ENCODE measurements at regions not wholly inside any gene's neighbourhood (a gene's known extent, or its start where the extent isn't known, plus 50 kb on each side); places are given as distances from the start of the nearest gene placed in this dataset.

- Histone ChIP-seq H3K4me1 (no peaks in the 10 kb centered on the region), H3K36me3 (no peaks in the 10 kb centered on the region), H3K27ac (no peak overlapping the region), H3K4me3 (no peak overlapping the region), H3K27me3 (no peaks in the 10 kb centered on the region), H3K9me3 (no peaks in the 10 kb centered on the region)
- no peak for DNase-seq (ENCODE audit: low spot score in 2 of 2)
- no peak for TF ChIP-seq POLR2A (IDR thresholded peaks at IDR 0.05)
- TF ChIP-seq CTCF (IDR thresholded peaks at IDR 0.05): no peak
- no peak for TF ChIP-seq POLR2AphosphoS5 (IDR thresholded peaks at IDR 0.05)
- intact Hi-C loops (cut with DNase I; ENCODE audit: low total_unique reads): no loop called here
These were observed 98.2 kb upstream of the SCEL start for GRCh38 chr13:77437267-77437666.

- no peaks in the 10 kb centered on the region for H3K9me3 ChIP-seq
- no peak overlapping the region for H3K27ac ChIP-seq
- H3K27me3 ChIP-seq: no peaks in the 10 kb centered on the region
- intact Hi-C loops (cut with DNase I; ENCODE audit: low total_unique reads): no loop called here
- no peak for TF ChIP-seq CTCF (IDR thresholded peaks at IDR 0.05)
- no peak for TF ChIP-seq POLR2A (IDR thresholded peaks at IDR 0.05)
- TF ChIP-seq POLR2AphosphoS5 (IDR thresholded peaks at IDR 0.05): no peak
- no peak overlapping the region for H3K4me3 ChIP-seq
- DNase-seq (ENCODE audit: low spot score in 2 of 2): no peak
- H3K36me3 ChIP-seq: no peaks in the 10 kb centered on the region
- no peaks in the 10 kb centered on the region for H3K4me1 ChIP-seq
These were observed 101.2 kb upstream of the SCEL start for GRCh38 chr13:77434289-77434688.

- H3K36me3 ChIP-seq: no peaks in the 10 kb centered on the region
- DNase-seq (ENCODE audit: low spot score in 2 of 2): no peak
- intact Hi-C loops (cut with DNase I; ENCODE audit: low total_unique reads): no loop called here
- H3K9me3 ChIP-seq: no peaks in the 10 kb centered on the region
- TF ChIP-seq CTCF (IDR thresholded peaks at IDR 0.05) (no peak), POLR2A (IDR thresholded peaks at IDR 0.05) (no peak), POLR2AphosphoS5 (IDR thresholded peaks at IDR 0.05) (no peak)
- no peaks in the 10 kb centered on the region for H3K4me1 ChIP-seq
- no peak overlapping the region for H3K27ac ChIP-seq
- H3K27me3 ChIP-seq: no peaks in the 10 kb centered on the region
- H3K4me3 ChIP-seq: no peak overlapping the region
These were observed 104.1 kb upstream of the SCEL start for GRCh38 chr13:77431449-77431848.

GRCh38 chr13:77430377-77430951 lies 103.6 kb upstream of the MYCBP2 start:
- Histone ChIP-seq H3K27ac (no peak overlapping the region), H3K4me3 (no peak overlapping the region), H3K36me3 (no peaks in the 10 kb centered on the region), H3K9me3 (no peaks in the 10 kb centered on the region), H3K4me1 (no peaks in the 10 kb centered on the region), H3K27me3 (no peaks in the 10 kb centered on the region)
- no peak for TF ChIP-seq POLR2AphosphoS5 (IDR thresholded peaks at IDR 0.05)
- no peak for TF ChIP-seq CTCF (IDR thresholded peaks at IDR 0.05)
- no peak for TF ChIP-seq POLR2A (IDR thresholded peaks at IDR 0.05)
- intact Hi-C loops (cut with DNase I; ENCODE audit: low total_unique reads): no loop called here
- no peak for DNase-seq (ENCODE audit: low spot score in 2 of 2)

GRCh38 chr13:77429320-77430142 lies 102.6 kb upstream of the MYCBP2 start:
- TF ChIP-seq POLR2AphosphoS5 (IDR thresholded peaks at IDR 0.05) (no peak), CTCF (IDR thresholded peaks at IDR 0.05) (no peak), POLR2A (IDR thresholded peaks at IDR 0.05) (no peak)
- intact Hi-C loops (cut with DNase I; ENCODE audit: low total_unique reads): no loop called here
- DNase-seq (ENCODE audit: low spot score in 2 of 2): no peak

More at GRCh38 chr13:77429320-77430142, 102.6 kb upstream of the MYCBP2 start:
- Histone ChIP-seq H3K27ac (no peak overlapping the region), H3K4me1 (no peaks in the 10 kb centered on the region), H3K36me3 (no peaks in the 10 kb centered on the region), H3K9me3 (no peaks in the 10 kb centered on the region), H3K27me3 (no peaks in the 10 kb centered on the region), H3K4me3 (no peak overlapping the region)

Data from breast epithelium (tissue), 4 donors.